Keratinocyte (primary cell): ENCODE measurements at regions not wholly inside any gene's neighbourhood (a gene's known extent, or its start where the extent isn't known, plus 50 kb on each side); places are given as distances from the start of the nearest gene placed in this dataset.

ENCODE experiments used
- CTCF ChIP-seq, 3 experiments: IDR thresholded peaks in 1 of 3; conservative IDR thresholded peaks in 1 of 3; optimal IDR thresholded peaks in 1 of 3; 2 replicates in 2 of 3; 3 replicates in 1 of 3; pipeline versions ENCODE3 to v1.5.1; 2011; ENCODE audit warnings: low read length in 3 of 3, mild to moderate bottlenecking in 3 of 3, moderate library complexity in 2 of 3, control low read depth in 1 of 3, inconsistent platforms in 1 of 3; ENCODE audit not compliant: insufficient read depth in 2 of 3; ENCODE audit errors: extremely low read depth in 1 of 3
- EZH2 ChIP-seq: IDR thresholded peaks from one replicate; pipeline ENCODE4 v1.6.1; 2012; ENCODE audit warnings: inconsistent platforms, mild to moderate bottlenecking, low read length, moderate library complexity

DNA sequence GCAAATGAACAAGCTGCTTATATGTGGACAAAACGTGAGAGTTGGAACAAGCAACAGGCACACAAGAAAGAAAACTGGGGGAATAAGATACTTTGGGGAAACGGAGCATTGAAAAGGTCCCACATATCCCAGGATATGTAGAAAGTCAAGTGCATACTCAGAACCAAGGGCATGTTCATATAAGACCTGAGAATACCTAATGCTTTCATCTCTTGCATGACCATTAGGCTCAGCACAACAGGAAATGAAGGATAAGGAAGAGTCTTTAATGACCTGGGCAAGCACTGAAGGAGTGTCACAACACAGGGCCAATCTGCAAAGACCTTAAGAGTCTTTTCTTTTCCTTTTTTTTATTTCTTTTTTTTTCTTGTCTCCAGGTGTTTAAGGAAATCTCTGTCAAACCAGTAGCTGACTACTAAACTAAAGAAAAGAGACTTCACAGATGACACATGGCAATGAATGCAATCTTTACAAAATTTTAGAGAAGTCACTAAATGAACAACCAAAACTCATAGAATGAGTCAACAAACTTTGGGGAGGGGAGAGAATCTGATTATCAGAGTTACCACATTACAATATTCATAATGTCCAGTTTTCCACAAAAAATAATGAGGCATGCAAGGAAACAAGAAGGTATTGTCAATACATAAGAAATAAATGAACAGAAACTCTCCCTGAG lies 67.9 kb upstream of the STK26 start:
- TF ChIP-seq CTCF (optimal IDR thresholded peaks at IDR 0.05 in 1 of 3, IDR thresholded peaks at IDR 0.05 in 1 of 3, conservative IDR thresholded peaks at IDR 0.05 in 1 of 3; ENCODE audit: extremely low read depth in 1 of 3, insufficient read depth in 2 of 3, low read length in 3 of 3), result no peak
- no peak for TF ChIP-seq EZH2
